IPS-NIHi11 (cell line): ENCODE measurements at regions not wholly inside any gene's neighbourhood (a gene's known extent, or its start where the extent isn't known, plus 50 kb on each side); places are given as distances from the start of the nearest gene placed in this dataset.

Experiments
- DNase-seq: peaks from one replicate; pipeline ENCODE4 v3.0.0; 2012; ENCODE audit warnings: mixed read lengths, low spot score

DNA sequence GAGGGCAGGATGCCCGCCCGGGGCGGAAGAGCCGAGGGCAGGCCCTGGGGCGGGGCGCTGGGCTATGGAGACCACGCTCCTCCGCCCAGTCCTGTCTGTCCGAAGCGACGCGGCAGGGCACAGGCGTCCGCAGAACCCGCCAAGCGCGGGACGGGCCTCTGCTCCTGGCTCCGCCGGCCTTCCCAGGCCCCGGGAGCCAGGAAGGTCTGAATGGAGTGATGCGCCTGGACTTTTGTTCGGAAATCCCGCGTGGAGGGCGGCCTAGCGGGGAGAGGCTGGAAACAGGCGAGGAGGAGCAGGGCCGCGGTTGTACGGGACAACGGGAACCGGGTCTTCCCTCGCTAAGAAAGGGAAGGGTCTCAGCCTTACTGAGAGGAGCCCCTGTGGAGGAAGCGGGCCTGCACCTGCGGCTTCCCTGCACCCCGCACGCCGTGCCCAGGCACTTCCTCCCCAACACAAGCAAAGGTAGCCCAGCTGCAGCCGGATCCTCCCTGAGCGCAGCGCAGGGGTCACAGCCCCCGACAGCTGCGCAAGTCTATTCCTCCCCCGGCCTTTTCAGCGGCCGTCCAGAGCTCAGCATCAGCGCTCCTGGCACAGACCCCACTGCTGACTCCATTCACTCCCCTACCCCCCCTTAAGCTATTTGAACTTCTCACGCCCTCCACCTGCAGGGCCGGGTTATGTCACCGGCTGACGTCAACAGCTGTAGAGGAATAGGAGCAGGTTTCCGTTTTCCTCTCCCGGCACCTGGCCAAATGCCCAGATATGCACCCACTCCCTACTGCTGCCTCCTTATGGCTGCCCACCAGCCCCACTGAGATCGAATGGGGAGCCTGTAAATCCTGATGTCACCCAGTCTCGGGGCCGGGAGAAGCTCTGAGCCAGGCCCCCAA, 143.2 kb upstream of the RET start:
- peak; percentile 56 for DNase-seq

DNA sequence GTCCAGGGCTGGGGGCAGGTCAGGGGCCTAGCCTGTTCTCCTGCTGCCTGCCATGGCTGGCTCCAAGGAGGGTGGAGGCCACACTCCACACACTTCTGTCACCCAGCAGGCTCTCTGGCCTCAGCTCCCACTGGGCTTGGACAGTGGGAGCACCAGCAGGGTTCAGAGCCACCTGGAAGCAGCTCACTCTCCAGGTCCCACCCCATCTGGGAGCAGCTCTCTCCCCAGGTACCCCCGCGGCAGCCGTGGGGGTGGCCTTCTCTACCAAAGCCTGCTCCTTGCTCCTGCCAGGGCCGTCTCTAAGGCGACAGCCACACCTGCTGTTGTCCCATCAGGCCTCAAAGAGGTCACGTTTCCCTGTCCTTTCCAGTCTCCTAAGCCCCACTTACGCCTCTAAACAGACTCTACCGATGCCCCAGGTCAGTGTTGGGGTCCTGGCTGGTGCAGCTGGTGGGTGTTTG, 142.5 kb upstream of the RET start:
- no peak for DNase-seq

DNA sequence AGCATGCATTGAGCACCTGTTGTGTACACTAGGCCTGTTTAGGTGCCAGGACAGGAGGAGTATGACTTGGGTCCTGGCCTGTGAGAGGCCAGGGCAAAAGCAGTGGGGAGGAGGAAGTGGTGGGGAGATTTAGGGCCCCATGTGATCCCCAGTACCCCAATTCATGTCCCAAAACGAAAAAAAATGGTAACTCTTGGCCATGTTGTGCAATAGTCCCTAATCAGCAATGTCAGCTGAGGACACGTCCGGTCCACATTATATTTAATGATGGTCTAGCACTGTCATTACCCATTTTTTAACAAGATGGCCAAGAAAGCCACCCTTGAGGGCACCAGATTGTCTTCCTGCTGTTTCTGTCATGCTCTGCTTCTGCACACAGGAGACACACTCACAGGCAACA, 142.0 kb upstream of the RET start:
- DNase-seq = no peak

DNA sequence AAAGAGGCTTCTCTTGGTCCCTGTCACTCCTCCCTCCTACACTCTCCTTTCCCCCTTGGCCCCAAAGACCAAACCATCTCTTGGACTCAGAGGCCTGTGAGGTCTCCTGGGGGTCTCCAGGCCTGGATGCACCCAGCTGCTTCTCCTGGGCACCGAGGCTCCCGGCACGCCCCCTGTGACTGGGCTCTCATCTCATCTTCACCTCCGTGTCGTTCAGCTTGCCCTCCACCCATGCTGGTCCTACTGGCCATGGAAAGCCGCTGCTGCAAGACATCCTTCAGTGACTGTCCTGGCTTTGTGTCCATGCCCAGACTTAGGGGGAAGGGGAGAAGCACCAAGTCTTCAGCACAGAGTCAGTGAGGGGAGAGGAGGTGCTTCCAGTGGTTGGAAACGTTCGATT, 141.4 kb upstream of the RET start:
- DNase-seq = no peak

DNA sequence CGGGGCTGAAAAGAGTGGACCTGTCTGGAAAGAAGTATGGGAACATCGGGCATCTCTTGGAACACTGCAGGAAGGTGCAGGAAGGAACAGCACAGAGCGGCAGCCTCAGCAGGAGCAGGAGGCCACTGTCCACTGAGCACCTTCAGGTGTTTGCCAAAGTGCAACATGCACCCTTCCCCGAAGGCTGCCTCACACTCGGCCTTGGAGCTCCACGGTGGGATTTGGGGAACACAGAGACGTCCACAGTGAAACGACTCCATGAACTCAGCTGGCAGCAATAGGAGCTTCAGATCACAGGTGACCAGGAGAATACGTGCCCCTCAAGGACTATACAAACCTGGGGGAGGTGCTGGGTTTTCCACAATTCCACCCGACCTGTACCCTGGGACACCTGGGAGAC, 140.3 kb upstream of the RET start:
- DNase-seq = no peak

DNA sequence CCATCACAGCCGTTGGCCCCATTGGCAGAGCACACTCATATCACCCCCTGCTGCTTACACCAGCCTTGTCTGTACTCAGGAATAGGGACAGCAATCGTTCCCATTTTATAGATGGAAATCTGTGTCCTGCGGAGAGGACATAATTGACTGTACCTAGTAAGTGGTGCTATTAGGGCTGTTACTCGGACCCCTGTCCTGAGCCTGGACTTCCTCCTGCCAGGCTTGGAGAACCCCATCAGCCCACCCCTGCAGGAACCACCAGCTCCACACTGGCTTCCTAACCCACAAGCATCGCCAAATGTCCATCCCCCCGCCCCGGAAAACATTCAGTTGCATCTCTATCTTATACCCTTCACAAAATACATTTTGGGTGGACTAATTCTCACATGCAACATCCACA, 139.8 kb upstream of the RET start:
- DNase-seq = no peak

DNA sequence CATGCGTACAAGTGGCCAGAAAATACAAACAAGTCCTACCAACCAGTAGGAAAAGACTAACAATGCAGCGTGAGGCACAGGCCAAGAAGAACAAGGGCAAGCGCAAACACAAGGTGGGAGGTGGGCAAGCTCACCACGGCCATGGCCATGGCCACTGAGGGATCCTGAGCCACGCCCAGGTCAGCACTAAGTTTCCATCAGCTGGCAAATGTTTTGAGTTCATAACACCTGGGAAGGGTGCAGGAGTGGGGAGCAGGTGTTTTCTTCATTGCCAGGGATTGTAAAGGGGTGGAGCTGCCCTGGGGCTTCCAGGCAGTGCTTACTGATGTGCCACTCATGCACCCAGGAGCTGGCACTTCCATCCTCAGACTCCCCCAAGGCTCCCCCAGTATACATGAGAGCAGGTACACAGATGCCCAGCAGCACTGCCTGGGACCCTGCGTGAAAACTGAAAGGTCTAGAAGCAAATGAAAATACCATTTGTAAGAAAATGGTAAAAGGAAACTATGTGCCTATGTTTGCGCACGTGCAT, 139.2 kb upstream of the RET start:
- no peak for DNase-seq

DNA sequence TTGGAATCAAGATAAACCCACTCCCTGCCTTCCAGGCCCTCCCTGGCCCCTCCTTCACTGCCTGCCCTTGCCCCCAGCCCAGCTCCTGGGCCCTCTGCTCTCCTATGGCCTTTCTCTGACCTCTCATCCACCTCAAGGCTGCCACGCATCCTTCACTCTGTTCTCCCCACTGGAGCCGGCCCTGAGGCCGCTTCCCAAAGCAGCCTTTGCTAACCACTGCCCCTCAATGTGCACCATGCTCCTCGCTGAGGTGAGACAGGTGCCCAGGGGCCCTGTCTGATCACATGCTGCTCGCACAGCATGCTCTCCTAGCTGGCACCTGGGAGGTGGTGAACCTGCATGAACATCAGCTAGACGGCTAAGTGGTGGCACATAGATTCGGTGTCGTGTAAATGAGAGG, 138.5 kb upstream of the RET start:
- no peak for DNase-seq

DNA sequence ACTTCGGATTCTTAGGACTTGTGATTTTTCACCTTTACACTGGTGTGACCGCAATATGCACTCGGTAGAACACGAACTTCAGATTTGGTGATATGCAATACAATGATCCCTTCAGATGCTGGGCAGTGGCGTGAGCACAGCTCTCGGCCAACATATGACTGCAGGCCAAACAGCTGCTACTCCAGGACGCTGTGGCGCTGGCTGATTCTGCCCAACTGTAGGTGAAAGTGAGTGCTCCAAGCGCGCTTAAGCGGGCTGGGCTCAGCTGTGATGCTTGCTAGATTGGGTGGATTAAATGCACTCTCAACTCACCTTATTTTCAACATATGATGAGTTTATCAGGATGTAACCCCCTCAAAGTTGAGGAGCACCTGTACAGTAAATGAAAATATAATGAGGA, 137.6 kb upstream of the RET start:
- DNase-seq = no peak

DNA sequence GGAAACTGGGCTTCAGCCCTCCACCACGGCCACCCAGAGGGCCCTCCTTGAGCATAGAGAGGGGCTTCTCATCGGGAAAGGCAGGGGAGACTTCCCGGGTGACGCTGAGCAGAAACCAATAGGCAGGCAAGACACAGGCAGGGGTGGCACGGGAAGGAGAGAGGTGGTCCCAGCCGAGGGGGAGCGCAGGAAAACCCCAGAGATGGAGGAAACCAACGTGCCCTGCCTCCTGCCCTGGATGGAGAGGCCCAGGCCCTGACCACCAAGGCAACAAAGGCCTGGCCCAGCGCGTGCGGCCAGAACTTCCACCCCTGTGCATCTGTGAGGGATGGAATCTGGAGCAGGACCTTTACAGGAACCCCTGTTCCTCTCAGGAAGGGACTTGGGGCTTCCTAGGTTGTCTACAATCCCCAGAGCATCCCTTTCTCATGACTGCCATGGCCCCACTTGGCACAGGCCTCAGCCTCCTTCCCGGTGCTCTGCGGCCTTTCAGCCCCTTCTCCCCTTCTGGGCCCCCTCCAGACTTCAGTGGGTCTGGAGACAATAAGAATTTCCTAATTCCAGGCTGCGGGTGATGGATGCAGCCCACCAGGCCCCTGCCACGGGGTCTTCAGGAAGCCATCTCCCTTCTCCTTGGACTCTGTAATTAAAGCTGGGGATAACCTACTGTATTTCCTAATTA, 137.0 kb upstream of the RET start:
- no peak for DNase-seq

DNA sequence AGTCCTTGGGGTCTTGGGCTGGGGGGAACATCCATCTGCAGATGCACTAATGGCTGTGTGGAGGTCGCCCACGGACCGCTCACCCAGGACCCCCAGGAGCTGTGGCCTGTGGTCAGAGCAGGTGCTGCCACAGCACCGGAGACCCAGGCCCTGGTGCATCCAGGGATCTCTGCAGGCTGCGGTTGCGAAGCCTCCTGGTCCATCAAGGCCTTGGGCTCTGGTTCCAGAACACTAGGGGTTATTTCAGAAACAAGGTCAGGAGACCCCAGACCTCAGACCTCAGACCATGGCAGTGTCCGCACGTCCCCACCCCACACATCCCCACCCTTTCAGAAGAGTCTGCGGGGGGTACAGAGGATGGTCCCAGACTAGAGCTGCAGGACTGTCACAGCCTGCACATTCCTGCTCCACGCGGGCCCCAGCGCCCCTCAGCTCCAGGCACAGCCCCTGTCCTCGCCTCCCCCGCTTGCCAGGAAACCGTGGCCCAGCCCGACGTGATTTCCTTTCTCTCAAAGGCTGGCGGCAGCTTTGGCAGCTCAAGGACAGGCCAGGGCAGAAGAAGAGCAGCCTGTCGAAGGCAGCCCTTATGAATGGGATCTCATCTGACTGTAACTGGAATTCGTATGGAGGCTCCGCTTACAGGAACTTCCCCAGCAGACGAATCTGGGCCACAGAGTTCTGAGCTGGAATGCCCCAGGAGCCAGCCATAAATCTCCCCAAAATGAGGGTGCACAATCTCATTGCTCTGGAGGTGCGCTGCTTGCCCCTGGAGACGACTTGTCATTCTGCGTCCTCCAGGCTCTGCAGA, 136.2 kb upstream of the RET start:
- no peak for DNase-seq

DNA sequence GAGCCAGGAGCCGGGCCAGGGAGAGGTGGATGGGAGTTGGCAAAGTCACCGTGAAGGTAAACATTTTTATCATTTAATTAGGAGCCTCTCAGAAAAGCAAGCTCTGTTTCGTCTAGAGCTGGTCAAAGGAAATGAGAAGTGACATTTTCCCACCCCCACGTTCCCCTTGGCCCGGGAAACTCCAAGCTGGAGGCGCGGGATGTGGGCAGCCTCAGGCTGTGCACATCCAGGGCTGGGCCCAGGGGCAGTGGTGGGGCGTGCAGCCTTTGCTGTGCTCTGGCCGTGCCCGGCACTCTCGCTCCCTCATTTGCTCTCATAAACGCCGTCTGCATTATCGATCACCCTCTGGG, 135.6 kb upstream of the RET start:
- DNase-seq = no peak

DNA sequence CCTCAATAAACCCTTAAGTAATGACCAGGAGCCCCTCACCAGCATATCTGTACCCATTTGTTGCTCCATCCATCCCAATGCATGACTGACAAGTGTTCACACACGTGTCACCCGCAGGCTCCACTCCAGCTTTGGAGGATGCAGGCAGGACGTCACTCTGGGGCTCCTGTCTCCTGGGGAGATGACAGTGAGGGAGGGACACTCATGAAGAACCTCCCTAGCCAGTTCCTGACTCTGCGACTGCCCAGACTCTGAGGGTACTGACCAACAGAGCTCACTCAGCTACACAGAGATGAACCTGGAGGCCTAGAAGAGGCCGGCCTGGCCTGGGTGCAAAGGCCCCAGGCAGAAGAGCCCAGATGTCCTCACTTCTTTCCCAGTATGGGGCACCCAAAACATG, 135.1 kb upstream of the RET start:
- DNase-seq = no peak

DNA sequence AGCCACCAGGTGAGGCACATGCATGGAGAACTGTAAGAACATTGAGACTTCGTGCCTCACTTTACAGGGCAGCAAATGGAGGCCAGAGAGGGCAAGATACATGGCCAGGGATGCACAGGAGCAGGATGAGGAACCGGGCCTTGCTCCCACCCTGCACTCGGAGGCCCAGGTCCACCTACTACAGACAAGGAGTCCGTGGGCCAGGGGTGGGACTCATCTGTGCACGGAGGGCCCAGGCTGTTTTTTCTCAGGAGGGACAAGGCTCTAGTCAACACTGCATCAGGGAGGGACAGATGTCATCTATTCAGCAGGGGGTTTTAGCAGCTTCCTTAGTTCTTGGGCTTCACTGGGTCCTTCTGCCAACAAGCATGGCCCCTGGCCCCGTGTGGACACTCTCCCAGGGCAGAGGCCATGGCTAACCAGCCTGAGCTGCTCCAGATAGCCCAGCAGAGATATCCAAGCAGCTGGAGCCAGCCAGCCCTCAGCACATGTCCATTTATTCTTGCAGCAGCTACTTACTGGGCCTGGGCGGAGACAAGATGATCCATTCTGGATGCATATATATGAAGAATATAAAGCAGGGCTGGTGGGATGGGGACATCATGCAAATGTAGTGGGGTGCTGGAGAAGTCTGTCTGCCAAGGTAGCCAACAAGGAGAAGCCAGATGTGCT, 134.5 kb upstream of the RET start:
- no peak for DNase-seq

DNA sequence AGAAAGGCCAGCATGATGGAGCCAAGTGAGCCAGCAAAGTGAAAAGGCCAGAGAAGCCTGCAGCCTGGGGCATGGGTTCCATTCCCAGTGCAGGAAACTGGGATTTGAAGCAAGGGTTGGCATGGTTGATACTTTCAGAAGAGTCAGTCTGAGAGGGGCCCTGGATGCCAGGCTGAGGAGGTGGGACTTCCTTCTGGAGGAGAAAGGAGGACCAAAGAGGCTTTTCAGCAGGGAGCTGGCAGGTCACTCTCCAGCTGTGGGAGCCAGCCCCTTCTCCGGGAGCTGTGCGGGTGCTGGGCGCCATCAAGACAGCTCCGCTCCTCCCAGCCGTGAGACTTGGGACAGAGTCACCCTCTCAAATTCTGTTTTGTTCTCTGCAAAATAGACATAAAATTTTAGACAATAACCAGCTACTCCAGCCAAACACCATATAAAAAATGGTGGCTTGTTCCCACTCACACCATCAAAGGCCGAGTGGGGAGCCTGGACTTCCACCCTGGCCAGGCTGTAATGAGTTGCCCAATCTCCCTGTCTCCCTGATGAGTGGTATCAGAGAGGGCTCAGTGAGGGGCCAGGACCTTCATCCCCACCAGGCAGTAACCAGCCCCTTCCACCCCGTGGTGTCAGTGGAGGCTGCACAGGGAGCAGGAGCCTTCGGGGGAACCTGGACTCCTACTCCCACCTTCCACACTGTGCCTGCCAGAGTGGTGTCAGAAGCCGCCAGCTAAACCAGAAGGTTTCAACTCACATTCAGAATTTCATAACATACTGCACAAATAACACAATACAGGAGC, 133.6 kb upstream of the RET start:
- no peak for DNase-seq

DNA sequence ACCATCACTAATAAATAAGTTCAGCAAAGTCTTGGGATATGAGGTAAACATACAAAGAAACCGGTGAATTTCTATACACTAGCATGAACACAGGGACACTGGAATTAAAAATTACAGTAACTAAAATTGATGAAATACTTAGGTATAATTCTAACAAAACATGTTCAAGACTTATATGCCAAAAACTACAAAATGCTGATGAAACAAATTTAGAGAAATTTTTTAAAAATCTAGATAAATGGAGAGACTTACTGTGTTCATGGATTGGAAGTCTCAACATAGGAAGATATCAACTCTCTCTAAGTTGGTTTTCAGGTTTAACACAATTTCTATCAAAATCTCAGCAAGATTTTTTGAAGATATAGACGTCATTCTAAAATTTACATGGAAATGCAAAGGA, 128.8 kb upstream of the RET start:
- no peak for DNase-seq

DNA sequence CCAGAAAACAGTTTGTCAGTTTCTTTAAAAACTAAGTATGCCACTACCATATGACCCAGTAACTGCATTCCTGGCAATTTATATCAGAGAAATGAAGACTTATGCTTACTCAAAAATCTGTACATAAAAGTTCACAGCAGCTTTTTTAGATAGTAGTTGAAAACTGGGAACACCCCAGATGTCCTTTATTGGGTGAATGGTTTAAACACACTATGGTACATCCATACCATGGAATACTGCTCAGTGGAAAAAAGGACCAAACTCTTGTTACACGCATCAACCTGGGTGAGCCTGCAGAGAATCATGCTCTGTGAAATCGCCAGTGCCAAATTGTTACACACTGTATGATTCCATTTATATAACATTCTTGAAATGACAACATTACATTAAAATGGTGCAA, 127.6 kb upstream of the RET start:
- no peak for DNase-seq

DNA sequence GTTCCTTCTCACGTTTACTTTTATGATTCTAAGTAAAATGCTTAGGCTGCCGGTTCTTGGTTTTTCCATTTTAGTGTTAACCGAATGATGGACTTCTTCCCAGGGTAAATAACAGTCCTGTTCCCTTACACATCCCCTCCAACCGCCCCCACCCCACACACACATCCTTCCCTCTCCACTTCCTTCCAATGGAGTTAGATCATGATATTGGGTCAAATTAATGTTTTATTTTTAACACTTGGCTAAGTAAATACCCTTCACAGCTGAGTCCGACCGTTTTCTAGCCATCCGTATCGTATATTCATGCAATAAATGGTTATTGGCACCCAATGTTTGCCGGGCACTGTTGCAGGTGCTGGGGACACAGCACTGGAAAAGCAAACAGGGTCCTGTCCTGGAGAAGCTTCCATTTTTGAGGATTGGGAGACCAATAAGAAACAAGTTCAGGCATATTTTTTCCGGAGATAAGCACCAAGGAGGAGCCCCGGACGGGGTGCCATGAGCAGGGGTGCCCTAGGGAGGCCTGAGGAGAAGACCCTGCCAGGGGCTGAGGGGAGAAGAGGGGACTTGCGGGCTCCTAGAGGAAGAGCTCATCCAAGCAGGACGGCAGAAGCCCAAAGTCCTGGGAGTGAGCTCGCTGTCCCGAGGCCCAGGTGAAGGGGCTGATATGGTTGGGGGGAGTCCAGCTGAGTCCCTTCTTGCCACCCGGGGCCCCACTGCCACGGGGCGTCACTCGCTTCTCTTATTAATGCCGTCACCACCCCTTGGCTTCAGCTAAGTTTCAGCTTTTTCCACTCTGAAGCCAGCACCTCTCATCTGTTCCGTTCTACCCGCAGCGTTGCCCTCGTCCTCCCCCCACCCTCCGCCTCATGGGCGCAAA, 126.0 kb upstream of the RET start:
- no peak for DNase-seq

DNA sequence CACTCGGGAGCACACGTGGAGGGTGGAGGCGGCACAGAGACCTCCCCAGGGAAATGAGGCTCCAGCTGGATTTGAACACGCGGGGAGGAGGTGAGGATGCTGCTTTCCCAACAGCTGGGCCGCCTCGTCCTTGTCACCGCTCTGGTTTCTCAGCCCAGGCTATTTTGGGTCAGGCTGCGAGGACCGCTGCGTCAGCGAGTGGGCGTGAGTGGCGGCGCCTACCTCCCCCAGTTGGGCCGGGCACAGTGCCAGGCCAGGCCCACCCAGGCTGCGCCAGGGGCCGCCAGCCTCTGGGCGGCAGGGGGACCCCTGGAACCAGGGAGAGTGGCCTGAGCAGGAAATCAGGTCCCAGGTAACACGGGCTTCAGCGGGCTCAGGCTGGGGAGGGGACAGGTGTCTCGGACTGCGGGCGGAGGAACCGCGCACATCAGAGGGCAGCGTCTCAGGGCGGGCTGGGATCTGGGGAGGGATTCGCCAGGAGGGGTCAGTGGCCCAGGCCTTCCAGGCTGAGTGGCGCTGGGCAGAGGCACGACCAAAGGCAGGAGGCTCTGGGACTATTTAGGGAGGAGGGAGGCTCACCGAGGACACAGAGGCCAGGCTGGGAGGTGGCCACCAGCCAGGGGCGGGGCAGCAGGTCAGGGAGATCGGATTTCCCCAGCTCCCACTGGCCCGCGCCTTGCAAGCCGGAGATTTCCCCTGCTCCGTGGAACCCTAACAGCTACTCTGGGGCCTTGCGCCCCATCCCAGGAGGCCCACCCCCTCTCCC, 125.2 kb upstream of the RET start:
- peak; percentile 74 for DNase-seq
